GM12873 (cell line): ENCODE measurements at regions not wholly inside any gene's neighbourhood (a gene's known extent, or its start where the extent isn't known, plus 50 kb on each side); places are given as distances from the start of the nearest gene placed in this dataset.

Source experiments
- TF ChIP-seq, protein P1 (sequence below): IDR thresholded peaks from 2 replicates; pipeline ENCODE4 v1.5.1; 2012; ENCODE audit warnings: low read depth, mild to moderate bottlenecking, moderate library complexity, low read length, control low read depth; ENCODE audit not compliant: insufficient read depth; ENCODE audit errors: missing control alignments

DNA sequence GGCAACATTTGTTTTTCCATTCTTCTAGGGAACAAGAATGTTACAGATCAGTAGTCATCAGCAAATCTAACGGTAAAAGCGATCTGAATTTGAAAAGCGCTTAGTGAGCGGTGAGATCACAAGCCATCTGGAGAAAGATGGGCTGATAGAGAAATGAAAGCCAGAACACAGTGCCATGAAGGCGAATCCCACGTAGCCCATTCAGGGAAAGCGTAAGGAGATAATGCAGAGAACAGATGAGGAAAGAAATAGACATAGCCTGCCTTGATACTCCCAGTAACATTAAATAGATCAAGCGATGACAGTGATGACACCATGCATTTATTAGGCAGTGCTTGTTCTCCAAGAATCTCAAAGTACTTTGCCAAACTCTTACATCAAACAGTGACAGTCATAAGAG is 183.1 kb upstream of the PSMD7 start:
- TF ChIP-seq, protein P1, sequence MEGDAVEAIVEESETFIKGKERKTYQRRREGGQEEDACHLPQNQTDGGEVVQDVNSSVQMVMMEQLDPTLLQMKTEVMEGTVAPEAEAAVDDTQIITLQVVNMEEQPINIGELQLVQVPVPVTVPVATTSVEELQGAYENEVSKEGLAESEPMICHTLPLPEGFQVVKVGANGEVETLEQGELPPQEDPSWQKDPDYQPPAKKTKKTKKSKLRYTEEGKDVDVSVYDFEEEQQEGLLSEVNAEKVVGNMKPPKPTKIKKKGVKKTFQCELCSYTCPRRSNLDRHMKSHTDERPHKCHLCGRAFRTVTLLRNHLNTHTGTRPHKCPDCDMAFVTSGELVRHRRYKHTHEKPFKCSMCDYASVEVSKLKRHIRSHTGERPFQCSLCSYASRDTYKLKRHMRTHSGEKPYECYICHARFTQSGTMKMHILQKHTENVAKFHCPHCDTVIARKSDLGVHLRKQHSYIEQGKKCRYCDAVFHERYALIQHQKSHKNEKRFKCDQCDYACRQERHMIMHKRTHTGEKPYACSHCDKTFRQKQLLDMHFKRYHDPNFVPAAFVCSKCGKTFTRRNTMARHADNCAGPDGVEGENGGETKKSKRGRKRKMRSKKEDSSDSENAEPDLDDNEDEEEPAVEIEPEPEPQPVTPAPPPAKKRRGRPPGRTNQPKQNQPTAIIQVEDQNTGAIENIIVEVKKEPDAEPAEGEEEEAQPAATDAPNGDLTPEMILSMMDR: no peak

DNA sequence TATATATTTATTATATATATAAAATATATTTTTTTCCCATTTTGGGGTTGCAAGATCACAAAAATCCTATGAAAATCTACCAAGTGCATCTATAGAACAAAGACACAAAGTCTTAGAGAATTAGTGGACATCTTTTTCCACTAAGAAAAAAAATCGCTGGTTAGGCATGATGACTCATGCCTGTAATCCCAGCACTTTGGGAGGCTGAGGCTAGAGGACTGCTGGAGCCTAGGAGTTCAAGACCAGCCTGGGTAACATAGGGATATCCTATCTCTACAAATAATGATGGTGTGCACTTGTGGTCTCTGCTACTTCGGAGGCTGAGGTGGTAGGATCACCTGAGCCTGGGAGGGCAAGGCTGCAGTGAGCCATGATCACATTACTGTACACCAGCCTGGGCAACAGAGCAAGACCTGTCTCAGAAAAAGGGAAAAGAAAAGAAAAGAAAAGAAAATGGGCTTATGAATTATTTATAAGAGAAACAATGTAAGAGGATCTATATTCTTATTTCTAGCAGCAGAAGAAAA is 185.1 kb upstream of the PSMD7 start:
- TF ChIP-seq, protein P1: no peak

DNA sequence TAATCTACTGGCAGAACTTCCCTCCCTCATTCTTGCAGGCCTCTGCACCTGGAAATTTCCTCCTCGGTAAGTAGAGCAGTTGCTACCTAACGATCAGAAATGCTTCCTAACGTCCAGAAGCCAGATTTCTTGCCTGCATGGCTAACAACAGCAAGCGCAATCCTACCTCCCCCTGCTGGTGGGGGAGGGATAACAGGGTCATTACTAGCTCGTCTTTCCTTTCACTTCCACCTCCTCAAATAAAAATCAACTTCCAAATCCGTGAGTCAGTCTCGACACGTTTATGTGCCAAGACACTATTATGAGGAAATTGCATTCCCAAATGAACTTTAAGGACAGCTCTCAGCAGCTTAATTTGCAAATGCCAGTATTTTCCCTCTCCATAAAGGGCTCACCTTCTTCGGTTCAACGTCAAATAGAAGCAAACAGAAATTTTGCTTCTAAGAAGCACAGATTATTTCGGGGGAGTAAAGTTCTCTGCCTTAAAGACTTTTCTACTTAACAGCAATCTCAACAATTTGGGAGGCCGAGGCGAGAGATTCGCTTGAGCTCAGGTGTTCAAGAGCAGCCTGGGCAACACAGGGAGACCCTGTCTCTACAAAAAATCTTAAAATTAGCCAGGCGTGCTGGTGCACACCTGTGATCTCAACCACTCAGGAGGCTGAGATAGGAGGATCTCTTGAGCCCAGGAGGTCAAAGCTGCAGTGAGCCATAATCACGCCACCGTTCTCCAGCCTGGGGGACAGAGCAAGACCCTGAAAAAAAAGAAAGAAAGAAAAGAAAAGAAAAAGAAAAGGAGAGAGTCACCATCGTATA is 188.6 kb upstream of the PSMD7 start:
- TF ChIP-seq, protein P1: peak; percentile 73

DNA sequence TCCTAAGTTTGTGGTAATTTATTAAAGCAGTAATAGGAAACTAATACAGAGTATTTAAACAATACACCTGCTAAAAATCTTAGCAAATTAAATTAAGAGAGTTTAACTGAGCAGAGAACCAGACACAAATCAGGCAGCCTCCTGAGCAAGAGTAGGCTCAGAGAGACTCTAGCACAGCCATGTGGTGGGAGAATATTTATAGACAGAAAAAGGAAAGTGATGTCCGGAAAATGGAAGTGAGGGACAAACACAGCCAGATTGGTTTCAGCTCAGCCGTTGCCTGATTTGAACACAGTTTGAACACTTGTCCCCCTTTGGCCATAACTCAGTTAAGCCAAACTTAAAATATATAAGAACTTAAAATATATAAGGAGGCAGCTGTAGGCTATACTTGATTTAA is 192.6 kb upstream of the PSMD7 start:
- TF ChIP-seq, protein P1: no peak

DNA sequence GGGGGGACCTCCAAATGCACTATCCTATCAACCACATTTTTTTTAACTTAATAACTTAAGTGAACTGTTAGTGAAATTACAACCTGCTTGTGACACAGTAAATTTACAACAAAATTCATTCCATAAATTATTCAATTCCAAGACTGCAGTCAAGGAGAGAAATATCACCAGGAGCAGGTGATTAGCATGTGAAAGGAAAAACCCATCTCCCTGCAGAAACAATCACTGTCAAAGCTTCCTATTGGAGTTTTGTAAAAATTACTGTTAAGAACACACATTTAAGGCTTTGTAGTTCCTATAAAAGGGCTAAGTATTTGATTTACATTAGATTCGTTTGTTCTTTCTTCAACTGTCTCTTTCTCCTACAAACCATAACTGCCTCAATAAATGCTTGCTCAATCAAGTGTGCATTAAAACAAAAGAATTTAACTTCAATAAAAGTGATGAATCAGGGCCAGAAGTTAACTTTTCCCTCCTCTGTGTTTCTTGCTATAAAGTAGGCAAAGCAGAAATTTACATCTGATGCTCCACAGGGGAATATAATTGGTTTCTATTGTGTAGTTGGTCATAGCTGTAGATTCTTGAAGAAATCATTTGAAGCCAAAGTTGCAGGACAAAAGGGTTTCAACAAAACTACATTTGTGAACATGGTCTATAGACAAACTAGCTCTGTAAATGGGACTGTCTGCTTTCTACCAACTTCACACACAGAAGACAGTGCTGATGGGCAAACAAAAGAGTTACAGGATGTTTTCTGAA is 195.1 kb upstream of the PSMD7 start:
- TF ChIP-seq, protein P1: no peak

DNA sequence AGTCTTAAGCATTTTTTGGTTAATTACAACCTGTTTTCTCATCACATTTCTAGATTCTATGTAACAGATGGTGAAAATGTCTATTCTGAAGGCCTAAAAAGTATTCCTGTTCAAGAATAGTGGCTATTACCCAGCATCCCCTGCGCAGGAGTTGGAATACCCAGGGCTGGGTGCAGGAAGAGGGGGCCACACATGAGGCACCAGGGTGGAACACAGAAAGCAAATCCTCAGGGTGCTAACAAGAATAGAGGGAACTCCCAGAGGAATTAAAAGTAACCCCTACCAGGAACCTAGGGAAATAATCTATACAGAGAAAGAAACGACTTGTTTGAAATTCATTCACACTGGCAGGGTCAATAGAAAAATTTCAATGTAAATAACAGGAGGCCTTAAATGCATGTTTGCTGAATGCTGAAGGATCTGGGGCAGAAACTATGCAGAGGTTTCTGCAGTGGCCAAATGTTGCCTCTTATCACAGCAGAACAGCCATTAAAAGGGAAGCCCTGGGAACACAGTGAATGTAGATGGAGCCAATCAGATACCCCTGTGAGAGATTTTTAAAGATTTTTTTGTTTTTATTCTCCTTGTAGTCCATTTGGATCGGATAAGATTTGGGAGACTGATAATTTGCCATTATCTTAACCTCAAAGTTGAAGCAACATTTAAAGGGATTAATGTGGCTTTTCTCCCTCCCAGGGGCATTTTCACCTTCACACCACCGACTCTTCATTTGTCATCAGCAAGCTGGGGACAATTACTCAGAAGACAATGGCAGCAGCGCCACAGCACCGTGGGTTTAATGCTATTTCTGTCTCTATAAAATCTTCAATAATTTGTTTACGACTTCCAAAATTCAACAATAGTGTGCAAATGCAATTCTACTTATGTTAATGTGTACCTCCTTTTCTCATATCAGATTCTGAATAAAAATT is 196.0 kb upstream of the PSMD7 start:
- TF ChIP-seq, protein P1: no peak
